B cell (primary cell): ENCODE measurements at regions not wholly inside any gene's neighbourhood (a gene's known extent, or its start where the extent isn't known, plus 50 kb on each side); places are given as distances from the start of the nearest gene placed in this dataset.

ENCODE experiments used
- ATAC-seq: fragments of 200-7000 bp; cut with Tn5 transposase; one replicate; pipeline ENCODE4 v1.10.0; 2021; ENCODE audit warnings: low read depth, mild to moderate bottlenecking, moderate number of reproducible peaks, moderate library complexity
- CTCF ChIA-PET: fragments of 350-600 bp; sonication (Branson Sonifier 250); formaldehyde crosslinking; loops from one replicate; lab custom pipeline; 2021; ENCODE audit warnings: antibody characterized with exemption, inconsistent platforms; lab: Charles Lee
- POLR2A ChIA-PET: fragments of 350-600 bp; sonication (Branson Sonifier 250); formaldehyde crosslinking; loops from one replicate; lab custom pipeline; 2021; ENCODE audit warnings: antibody characterized with exemption; lab: Charles Lee
- DNase-seq: peaks from one replicate; pipeline ENCODE4 v3.0.0; 2013
- H2AFZ ChIP-seq: 2 replicates; pipeline ENCODE4 v1.6.1; 2012; ENCODE audit warnings: mild to moderate bottlenecking, low read depth, low read length; ENCODE audit not compliant: insufficient read depth, poor library complexity, severe bottlenecking
- H3K27ac ChIP-seq, 2 donors: 1 replicate in 1 of 2; 2 replicates in 1 of 2; pipeline ENCODE4 v1.5.1; 2012 to 2013; ENCODE audit warnings: low read length in 2 of 2, mild to moderate bottlenecking in 2 of 2, moderate library complexity in 1 of 2
- H3K27me3 ChIP-seq, 4 experiments: fragments of 200-600 bp in 1 of 4; sonication (generic) in 1 of 4; replicated peaks in 1 of 4; 1 replicate in 2 of 4; 2 replicates in 2 of 4; pipeline versions ENCODE4 v1.6.1 to v1.7.0; 2013 to 2016; ENCODE audit warnings: low read length in 3 of 4, mild to moderate bottlenecking in 2 of 4, mixed read lengths in 1 of 4, moderate library complexity in 1 of 4; ENCODE audit not compliant: insufficient read depth in 4 of 4, control insufficient read depth in 3 of 4; ENCODE audit errors: control extremely low read depth in 1 of 4
- H3K36me3 ChIP-seq, 2 experiments: replicated peaks in 1 of 2; 1 replicate in 1 of 2; 2 replicates in 1 of 2; pipeline versions ENCODE4 v1.6.1 to v1.7.1; 2013; ENCODE audit warnings: low read length in 1 of 2; ENCODE audit not compliant: insufficient read depth in 2 of 2, control insufficient read depth in 1 of 2; ENCODE audit errors: control extremely low read depth in 1 of 2, extremely low read depth in 1 of 2
- H3K4me1 ChIP-seq, 2 donors: fragments of 200-600 bp in 1 of 2; sonication (generic) in 1 of 2; 1 replicate in 1 of 2; 2 replicates in 1 of 2; pipeline versions ENCODE4 v1.5.1 to v1.6.1; 2013 to 2017; ENCODE audit warnings: low read length in 2 of 2; ENCODE audit not compliant: control insufficient read depth in 2 of 2, insufficient read depth in 2 of 2
- H3K4me2 ChIP-seq: replicated peaks from 2 replicates; pipeline ENCODE3; 2012; ENCODE audit warnings: mild to moderate bottlenecking, low read depth, low read length; ENCODE audit not compliant: poor library complexity, severe bottlenecking
- H3K4me3 ChIP-seq, 5 experiments: fragments of 200-600 bp in 1 of 5; sonication (generic) in 1 of 5; 1 replicate in 3 of 5; 2 replicates in 2 of 5; pipeline versions ENCODE4 v1.5.1 to v1.7.0; 2011 to 2016; ENCODE audit warnings: low read length in 4 of 5, mild to moderate bottlenecking in 4 of 5, low read depth in 2 of 5, control low read depth in 1 of 5, moderate library complexity in 1 of 5; ENCODE audit not compliant: insufficient read depth in 1 of 5; ENCODE audit errors: control extremely low read depth in 1 of 5, extremely low read depth in 1 of 5
- H3K79me2 ChIP-seq: fragments of 200-600 bp; sonication (generic); one replicate; pipeline ENCODE4 v1.6.0; 2016; ENCODE audit warnings: low read length; ENCODE audit not compliant: control insufficient read depth, insufficient read depth
- H3K9ac ChIP-seq: fragments of 200-600 bp; sonication (generic); 2 replicates; pipeline ENCODE4 v1.6.1; 2017; ENCODE audit warnings: mild to moderate bottlenecking, low read length, moderate library complexity
- H3K9me3 ChIP-seq, 3 donors: one replicate each; pipeline versions ENCODE4 v1.6.1 to v1.7.1; 2013; ENCODE audit warnings: low read length in 2 of 3; ENCODE audit not compliant: control insufficient read depth in 2 of 3, insufficient read depth in 1 of 3; ENCODE audit errors: control extremely low read depth in 1 of 3
- H4K20me1 ChIP-seq: 2 replicates; pipeline ENCODE4 v1.6.0; 2012; ENCODE audit warnings: mild to moderate bottlenecking, low read length; ENCODE audit not compliant: insufficient read depth, control insufficient read depth, poor library complexity, severe bottlenecking
- H3K27ac Mint-ChIP-seq: one replicate; pipeline ENCODE4 v1.8.0; 2021; ENCODE audit warnings: mixed read lengths
- H3K27me3 Mint-ChIP-seq: one replicate; pipeline ENCODE4 v1.8.0; 2021; ENCODE audit warnings: mixed read lengths
- H3K4me1 Mint-ChIP-seq: one replicate; pipeline ENCODE4 v1.8.0; 2021; ENCODE audit warnings: mixed read lengths
- H3K4me3 Mint-ChIP-seq: one replicate; pipeline ENCODE4 v1.8.0; 2021; ENCODE audit warnings: mixed read lengths
- H3K9me3 Mint-ChIP-seq: one replicate; pipeline ENCODE4 v1.8.0; 2022; ENCODE audit warnings: mixed read lengths; ENCODE audit not compliant: insufficient read depth
- CTCF ChIP-seq: fragments of 200-600 bp; IDR thresholded peaks from one replicate; pipeline ENCODE4 v1.8.0; 2022; ENCODE audit warnings: antibody characterized with exemption, mild to moderate bottlenecking
- EZH2 ChIP-seq: IDR thresholded peaks from 2 replicates; pipeline ENCODE4 v1.6.1; 2012; ENCODE audit warnings: borderline replicate concordance, low read depth, mild to moderate bottlenecking, moderate library complexity, low read length; ENCODE audit not compliant: insufficient read depth, poor library complexity, severe bottlenecking
- WGBS: methylation state at CpG from one replicate; pipeline ENCODE4 v1.1.5; 2013; ENCODE audit warnings: missing lambda C conversion rate; ENCODE audit not compliant: insufficient coverage; 5-methylcytosine and 5-hydroxymethylcytosine counted together
- intact Hi-C: fragments of 100-400 bp; cut with micrococcal nuclease; formaldehyde crosslinking; loops from one replicate; pipeline ENCODE4 v1.10.0; 2022

DNA sequence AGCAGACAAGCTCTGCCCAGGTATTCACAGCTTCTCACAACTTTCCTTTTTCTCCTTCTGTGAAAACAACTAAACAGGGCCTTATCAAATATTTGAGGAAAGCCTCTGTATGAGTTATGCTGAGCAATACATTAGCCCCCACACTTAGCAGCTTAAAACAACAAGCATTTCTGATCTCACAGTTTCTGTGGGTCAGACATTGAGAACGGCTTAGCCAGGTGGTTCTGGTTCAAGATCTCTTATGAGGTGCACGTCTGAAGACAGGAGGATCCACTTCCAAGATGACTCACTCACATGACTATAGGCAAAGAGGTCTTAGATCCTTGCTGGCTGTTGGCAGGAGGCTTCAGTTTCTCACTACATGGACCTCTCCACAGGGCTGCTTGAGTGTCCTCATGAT is 181.4 kb upstream of the WSCD1 start:
- Histone ChIP-seq H3K4me3 (no peak overlapping the region), H3K36me3 (no peaks in the 10 kb centered on the region), H3K27me3 (peaks cover 0 to 3% (median 0%) of the 10 kb centered on the region in 4 experiments), H3K9ac (no peak overlapping the region), H3K27ac (no peak overlapping the region), H4K20me1 (no peaks in the 10 kb centered on the region), H3K9me3 (peaks cover 0 to 5% (median 4%) of the 10 kb centered on the region in 3 donors), H2AFZ (no peak overlapping the region), H3K4me2 (no peak overlapping the region), H3K79me2 (no peaks in the 10 kb centered on the region), H3K4me1 (no peaks in the 10 kb centered on the region)
- H3K27ac Mint-ChIP-seq, result no peak overlapping the region
- H3K4me1 Mint-ChIP-seq, result no peaks in the 10 kb centered on the region
- ChIA-PET POLR2A (no interaction called here), CTCF (no interaction called here)
- intact Hi-C loops, result no loop called here
- H3K27me3 Mint-ChIP-seq, result peaks cover 37% of the 10 kb centered on the region
- no CpG with 5 or more reads among the region's 2 CpGs for WGBS
- H3K9me3 Mint-ChIP-seq, result peaks cover 8% of the 10 kb centered on the region
- ATAC-seq (no peak), DNase-seq (no peak)
- H3K4me3 Mint-ChIP-seq, result no peak overlapping the region
- TF ChIP-seq CTCF (no peak), EZH2 (no peak)

GRCh38 chr17:5892921-5893675 is 177.1 kb upstream of the WSCD1 start:
- Mint-ChIP-seq H3K4me3 (no peak overlapping the region), H3K27me3 (peaks cover 44% of the 10 kb centered on the region), H3K9me3 (peaks cover 8% of the 10 kb centered on the region), H3K4me1 (no peaks in the 10 kb centered on the region), H3K27ac (no peak overlapping the region)
- Histone ChIP-seq H3K79me2 (no peaks in the 10 kb centered on the region), H4K20me1 (no peaks in the 10 kb centered on the region), H3K36me3 (no peaks in the 10 kb centered on the region), H3K27ac (no peak overlapping the region), H3K9ac (no peak overlapping the region), H3K4me3 (no peak overlapping the region), H3K27me3 (no peaks in the 10 kb centered on the region), H3K4me2 (no peak overlapping the region), H2AFZ (no peak overlapping the region), H3K9me3 (peaks cover 0 to 5% (median 4%) of the 10 kb centered on the region in 3 donors), H3K4me1 (no peaks in the 10 kb centered on the region)
- ChIA-PET POLR2A (no interaction called here), CTCF (no interaction called here)
- intact Hi-C loops, result no loop called here
- TF ChIP-seq CTCF (no peak), EZH2 (no peak)
- DNase-seq (no peak), ATAC-seq (no peak)
- WGBS, result 75% methylated on average over 1 of the region's 3 CpGs
